Spleen (tissue), 11 donors: ENCODE measurements at regions not wholly inside any gene's neighbourhood (a gene's known extent, or its start where the extent isn't known, plus 50 kb on each side); places are given as distances from the start of the nearest gene placed in this dataset.

Experiments used
- DNase-seq: peaks from one replicate; pipeline ENCODE4 v3.0.0-alpha.2; 2020
- H3K27ac ChIP-seq, 8 donors: fragments of 200-600 bp; sonication (generic) in 7 of 8; 1 replicate in 4 of 8; 2 replicates in 4 of 8; pipeline versions ENCODE4 v1.5.0 to v1.8.0; 2016 to 2021; ENCODE audit warnings: inconsistent platforms in 4 of 8, mild to moderate bottlenecking in 4 of 8, moderate library complexity in 1 of 8
- H3K27me3 ChIP-seq, 7 donors: fragments of 200-600 bp; sonication (generic) in 6 of 7; replicated peaks in 1 of 7; 1 replicate in 4 of 7; 2 replicates in 3 of 7; pipeline versions ENCODE4 v1.5.0 to v1.8.0; 2016 to 2021; ENCODE audit warnings: inconsistent platforms in 3 of 7, mild to moderate bottlenecking in 1 of 7
- H3K36me3 ChIP-seq, 6 donors: fragments of 200-600 bp; sonication (generic) in 5 of 6; 1 replicate in 4 of 6; 2 replicates in 2 of 6; pipeline versions ENCODE4 v1.5.0 to v1.8.0; 2016 to 2021; ENCODE audit warnings: inconsistent platforms in 2 of 6
- H3K4me1 ChIP-seq, 6 donors: fragments of 200-600 bp; sonication (generic) in 5 of 6; 1 replicate in 3 of 6; 2 replicates in 3 of 6; pipeline versions ENCODE4 v1.5.0 to v1.8.0; 2016 to 2021; ENCODE audit warnings: inconsistent platforms in 3 of 6
- H3K4me3 ChIP-seq, 8 donors: fragments of 200-600 bp; sonication (generic) in 7 of 8; 1 replicate in 4 of 8; 2 replicates in 4 of 8; pipeline versions ENCODE4 v1.5.0 to v1.8.0; 2016 to 2021; ENCODE audit warnings: inconsistent platforms in 4 of 8, mild to moderate bottlenecking in 4 of 8, moderate library complexity in 2 of 8
- H3K9me3 ChIP-seq, 8 donors: fragments of 200-600 bp; sonication (generic) in 7 of 8; 1 replicate in 4 of 8; 2 replicates in 4 of 8; pipeline versions ENCODE4 v1.5.0 to v1.8.0; 2016 to 2021; ENCODE audit warnings: inconsistent platforms in 4 of 8
- POLR2A ChIP-seq, 3 donors: fragments of 450-650 bp; IDR thresholded peaks; one replicate each; pipeline ENCODE4 v1.5.1; 2017; ENCODE audit warnings: antibody characterized with exemption in 3 of 3, mild to moderate bottlenecking in 1 of 3
- POLR2AphosphoS5 ChIP-seq, 3 donors: sonication (generic); formaldehyde crosslinking; IDR thresholded peaks; one replicate each; pipeline ENCODE4 v1.5.1; 2017; ENCODE audit warnings: antibody characterized with exemption in 3 of 3
- WGBS, 5 donors: extraction: QIAGEN DNeasy Blood & Tissue Kit in 3 of 5; methylation state at CpG; one replicate each; pipeline versions ENCODE4 v1.1.5 to v1.1.7; 2013 to 2018; 5-methylcytosine and 5-hydroxymethylcytosine counted together
- intact Hi-C: fragments of 100-400 bp; cut with DNase I; formaldehyde crosslinking; loops from one replicate; pipeline ENCODE4 v1.15.0; 2023; ENCODE audit warnings: low total_unique reads
- TF ChIP-seq, protein P1 (sequence below), 11 experiments: fragments of 200-600 bp in 7 of 11; fragments of 450-650 bp in 4 of 11; sonication (generic) in 4 of 11; IDR thresholded peaks in 8 of 11; conservative IDR thresholded peaks in 3 of 11; 1 replicate in 7 of 11; 2 replicates in 4 of 11; pipeline versions ENCODE4 v1.4.0 to v1.8.0; 2016 to 2021; ENCODE audit warnings: antibody characterized with exemption in 11 of 11, inconsistent platforms in 4 of 11, mild to moderate bottlenecking in 1 of 11
- donor health status: healthy with polysubstance abuse.
- donor health status: DM: no; HTN: no; CAD: no; lungs with moderate emphysema.
- donor health status: DM: no; HTN: no; CAD: no.
- donor health status: Bipolar disorder and iron deficiency.
- donor health status: healthy.
- donor health status: DM: no; HTN: no; CAD: no.
- donor health status: DM: yes; HTN: yes; CAD: no.

DNA sequence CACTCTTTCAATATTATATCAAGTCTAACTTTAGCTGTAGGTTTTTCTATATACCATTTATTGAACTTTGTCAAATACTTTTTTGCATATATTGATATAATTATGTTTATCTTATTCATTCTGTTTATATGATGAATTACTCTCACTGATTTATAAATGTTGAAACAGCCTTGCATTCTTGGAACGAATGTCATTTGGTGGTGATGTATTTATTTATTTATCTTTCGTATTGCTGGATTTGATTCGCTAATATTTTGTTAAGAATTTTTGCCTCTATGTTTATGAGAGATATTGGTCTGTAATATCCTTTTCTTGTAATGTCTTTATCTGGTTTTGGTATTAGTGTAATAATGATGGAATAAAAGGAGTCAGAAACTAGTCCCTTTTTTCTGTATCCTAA is 563.9 kb downstream of the ANXA1 start:
- H3K9me3 ChIP-seq = no peaks in the 10 kb centered on the region
- TF ChIP-seq POLR2A (IDR thresholded peaks at IDR 0.05) = no peak
- TF ChIP-seq POLR2AphosphoS5 (IDR thresholded peaks at IDR 0.05) = no peak
- TF ChIP-seq, protein P1, sequence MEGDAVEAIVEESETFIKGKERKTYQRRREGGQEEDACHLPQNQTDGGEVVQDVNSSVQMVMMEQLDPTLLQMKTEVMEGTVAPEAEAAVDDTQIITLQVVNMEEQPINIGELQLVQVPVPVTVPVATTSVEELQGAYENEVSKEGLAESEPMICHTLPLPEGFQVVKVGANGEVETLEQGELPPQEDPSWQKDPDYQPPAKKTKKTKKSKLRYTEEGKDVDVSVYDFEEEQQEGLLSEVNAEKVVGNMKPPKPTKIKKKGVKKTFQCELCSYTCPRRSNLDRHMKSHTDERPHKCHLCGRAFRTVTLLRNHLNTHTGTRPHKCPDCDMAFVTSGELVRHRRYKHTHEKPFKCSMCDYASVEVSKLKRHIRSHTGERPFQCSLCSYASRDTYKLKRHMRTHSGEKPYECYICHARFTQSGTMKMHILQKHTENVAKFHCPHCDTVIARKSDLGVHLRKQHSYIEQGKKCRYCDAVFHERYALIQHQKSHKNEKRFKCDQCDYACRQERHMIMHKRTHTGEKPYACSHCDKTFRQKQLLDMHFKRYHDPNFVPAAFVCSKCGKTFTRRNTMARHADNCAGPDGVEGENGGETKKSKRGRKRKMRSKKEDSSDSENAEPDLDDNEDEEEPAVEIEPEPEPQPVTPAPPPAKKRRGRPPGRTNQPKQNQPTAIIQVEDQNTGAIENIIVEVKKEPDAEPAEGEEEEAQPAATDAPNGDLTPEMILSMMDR (IDR thresholded peaks at IDR 0.05 in 8 of 11, conservative IDR thresholded peaks at IDR 0.05 in 3 of 11) = no peak
- no peaks in the 10 kb centered on the region for H3K27me3 ChIP-seq
- intact Hi-C loops = no loop called here
- no peaks in the 10 kb centered on the region for H3K4me1 ChIP-seq
- no peak for DNase-seq
- no peak overlapping the region for H3K4me3 ChIP-seq
- no peak overlapping the region for H3K27ac ChIP-seq
- H3K36me3 ChIP-seq = no peaks in the 10 kb centered on the region
- WGBS, 5 donors = 85 to 93% (median 89%) methylated on average over 3 of the region's 3 CpGs

DNA sequence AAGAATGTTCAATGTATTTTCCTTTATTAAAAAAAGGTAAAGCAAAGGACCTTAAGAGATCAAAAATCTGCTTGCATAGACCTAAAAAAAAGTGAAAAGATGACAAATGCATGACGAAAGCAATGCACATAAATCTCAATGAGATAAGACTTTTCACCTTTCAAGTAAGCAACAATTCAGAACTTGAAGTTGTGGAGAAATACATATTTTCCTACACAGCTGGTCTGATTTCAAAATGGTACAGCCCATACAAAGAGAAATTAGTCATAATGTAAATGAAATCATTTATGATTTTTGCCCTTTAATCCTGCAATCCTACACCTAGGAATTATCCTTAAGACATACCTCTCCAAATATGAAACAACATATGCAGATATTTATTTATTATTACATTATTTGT is 568.0 kb downstream of the ANXA1 start:
- Histone ChIP-seq H3K4me1 (no peaks in the 10 kb centered on the region), H3K27me3 (no peaks in the 10 kb centered on the region), H3K36me3 (no peaks in the 10 kb centered on the region), H3K27ac (no peak overlapping the region), H3K9me3 (peaks cover 0 to 4% (median 0%) of the 10 kb centered on the region in 8 donors), H3K4me3 (no peak overlapping the region)
- DNase-seq = no peak
- intact Hi-C loops = no loop called here
- TF ChIP-seq, protein P1 (IDR thresholded peaks at IDR 0.05 in 8 of 11, conservative IDR thresholded peaks at IDR 0.05 in 3 of 11) = no peak
- TF ChIP-seq POLR2AphosphoS5 (IDR thresholded peaks at IDR 0.05) (no peak), POLR2A (IDR thresholded peaks at IDR 0.05) (no peak)
- 60 to 78% (median 67%) methylated on average over 1 of the region's 1 CpG for WGBS, 5 donors

DNA sequence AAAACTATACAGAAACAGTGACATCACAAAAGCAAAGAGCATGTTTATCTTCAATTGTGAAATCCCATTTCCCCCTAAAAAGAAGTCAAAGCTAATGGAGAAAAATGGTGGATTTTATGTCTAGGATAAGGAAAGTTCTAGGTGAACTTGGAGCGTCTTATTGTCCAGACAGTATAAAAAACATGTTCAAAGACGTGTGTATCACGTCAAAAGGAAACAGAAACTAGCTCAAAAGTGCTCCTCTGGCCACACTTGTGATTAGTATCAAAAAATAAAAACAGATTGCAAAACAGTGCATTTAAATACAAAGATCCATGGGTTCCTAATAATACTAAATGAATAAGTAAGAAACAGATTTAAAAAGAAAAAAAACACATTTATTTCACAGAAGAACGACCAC is 568.9 kb downstream of the ANXA1 start:
- Histone ChIP-seq H3K9me3 (peaks cover 0 to 4% (median 0%) of the 10 kb centered on the region in 8 donors), H3K36me3 (no peaks in the 10 kb centered on the region), H3K4me1 (no peaks in the 10 kb centered on the region), H3K27ac (no peak overlapping the region), H3K27me3 (no peaks in the 10 kb centered on the region), H3K4me3 (no peak overlapping the region)
- TF ChIP-seq POLR2A (IDR thresholded peaks at IDR 0.05) (no peak), POLR2AphosphoS5 (IDR thresholded peaks at IDR 0.05) (no peak)
- TF ChIP-seq, protein P1 (IDR thresholded peaks at IDR 0.05 in 8 of 11, conservative IDR thresholded peaks at IDR 0.05 in 3 of 11) = no peak
- no peak for DNase-seq
- WGBS, 5 donors = 65 to 74% (median 68%) methylated on average over 4 of the region's 4 CpGs
- intact Hi-C loops = no loop called here

DNA sequence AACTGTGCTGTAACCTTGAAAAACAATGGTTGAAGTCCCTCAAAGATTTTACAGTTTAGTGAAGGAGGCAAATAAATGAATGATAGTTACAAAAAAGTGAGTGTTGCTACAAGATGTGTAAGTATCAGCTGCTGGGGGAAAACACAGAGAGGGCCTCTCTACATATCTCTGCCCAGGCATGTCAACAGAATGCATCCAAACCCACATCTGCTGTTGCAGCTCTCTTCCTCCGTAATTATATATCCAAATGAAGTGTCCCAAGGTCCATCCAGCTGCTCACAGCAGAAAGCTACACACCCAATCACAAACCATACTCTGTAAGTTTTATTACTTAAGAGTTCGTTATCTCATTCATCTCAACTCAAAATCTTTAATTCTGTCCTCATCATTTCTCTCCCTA is 584.6 kb downstream of the ANXA1 start:
- H3K36me3 ChIP-seq = no peaks in the 10 kb centered on the region
- WGBS, 5 donors = 68 to 78% (median 74%) methylated on average over 2 of the region's 2 CpGs
- H3K9me3 ChIP-seq = no peaks in the 10 kb centered on the region
- no peaks in the 10 kb centered on the region for H3K4me1 ChIP-seq
- no peak for TF ChIP-seq POLR2AphosphoS5 (IDR thresholded peaks at IDR 0.05)
- TF ChIP-seq POLR2A (IDR thresholded peaks at IDR 0.05) = no peak
- TF ChIP-seq, protein P1 (IDR thresholded peaks at IDR 0.05 in 8 of 11, conservative IDR thresholded peaks at IDR 0.05 in 3 of 11) = no peak
- DNase-seq = no peak
- H3K4me3 ChIP-seq = no peak overlapping the region
- no peak overlapping the region for H3K27ac ChIP-seq
- intact Hi-C loops = no loop called here
- no peaks in the 10 kb centered on the region for H3K27me3 ChIP-seq
